Activated CD4-positive, alpha-beta T cell treated with anti-CD3 and anti-CD28 coated beads, Interleukin-2, amount 50 U/mL, for 48 hours (primary cell): ENCODE measurements at regions not wholly inside any gene's neighbourhood (a gene's known extent, or its start where the extent isn't known, plus 50 kb on each side); places are given as distances from the start of the nearest gene placed in this dataset.

Experiments
- DNase-seq, 2 experiments: peaks; one replicate each; pipeline ENCODE4 v3.0.0-alpha.2; 2020

DNA sequence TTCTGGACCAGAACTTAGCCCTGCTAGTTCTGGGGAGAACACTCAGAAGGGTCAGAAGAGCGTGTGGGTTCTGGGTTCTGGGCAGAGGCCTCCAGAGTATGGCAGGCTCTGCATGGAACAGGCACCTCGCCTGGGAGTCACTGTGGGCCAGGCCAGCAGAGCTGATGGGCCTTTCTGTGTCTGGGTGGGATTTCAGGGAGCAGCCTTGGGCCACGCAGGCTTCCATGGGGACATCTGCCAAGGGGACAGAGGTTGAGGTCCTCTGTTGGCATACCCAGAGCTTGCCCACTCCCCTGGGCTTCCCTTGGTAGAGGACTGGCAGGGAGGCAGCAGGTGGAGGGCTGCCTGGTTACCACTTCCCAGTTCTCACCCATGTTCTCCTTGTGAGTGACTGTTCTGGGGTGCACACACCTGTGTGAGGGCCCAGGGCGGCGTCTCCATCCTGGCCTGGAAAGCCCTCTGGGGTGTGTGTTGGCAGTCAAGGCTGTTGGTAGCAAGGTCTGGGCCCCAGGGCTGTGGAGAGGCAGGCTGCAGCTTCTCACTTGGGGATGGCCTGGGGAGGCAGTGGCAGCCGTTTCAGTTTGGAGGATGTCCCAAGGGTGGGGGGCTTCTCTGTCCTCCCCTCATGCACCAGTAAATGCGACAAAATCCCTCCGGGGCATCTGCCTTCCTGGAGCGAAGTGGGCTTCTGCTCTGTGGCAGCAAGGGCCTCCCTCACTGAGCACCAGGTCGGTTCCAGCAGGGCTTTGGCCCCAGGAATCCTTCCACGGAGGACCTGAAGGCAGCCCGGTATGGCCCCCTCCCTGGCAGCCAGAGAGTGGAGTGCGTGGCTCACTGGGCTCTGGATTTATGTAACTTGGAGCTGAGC, 74.6 kb upstream of the HDAC4 start:
- no peak for DNase-seq

DNA sequence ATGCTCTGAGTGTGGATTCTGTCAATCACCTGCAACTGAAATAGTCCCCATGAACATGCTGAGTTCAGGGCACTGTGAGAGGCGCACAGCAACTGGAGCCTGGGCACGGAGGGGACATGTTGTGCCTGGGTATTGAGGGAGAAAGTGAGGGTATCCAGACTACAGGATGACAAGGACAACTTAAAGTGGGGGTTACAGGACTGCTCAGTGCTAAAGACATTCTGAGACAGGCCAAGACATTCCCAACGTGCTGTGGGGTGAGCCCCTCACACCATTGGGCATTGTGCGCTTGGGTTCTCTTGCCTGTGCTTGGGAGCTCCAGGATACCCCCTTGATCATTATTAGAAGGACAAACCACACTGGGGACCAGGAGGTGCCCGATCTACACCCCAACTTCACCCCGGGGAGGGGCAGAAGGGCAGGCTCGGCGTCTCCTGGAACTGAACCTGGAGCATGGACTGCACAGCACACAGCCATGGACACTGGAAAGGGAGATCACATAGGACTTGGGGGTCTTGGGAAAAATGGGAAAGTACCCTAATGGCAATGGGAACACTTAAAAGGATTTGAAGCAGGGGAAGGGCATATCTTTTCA, 72.5 kb upstream of the HDAC4 start:
- DNase-seq = no peak

GRCh38 chr2:239472235-239472775, 71.5 kb upstream of the HDAC4 start:
- DNase-seq = no peak

DNA sequence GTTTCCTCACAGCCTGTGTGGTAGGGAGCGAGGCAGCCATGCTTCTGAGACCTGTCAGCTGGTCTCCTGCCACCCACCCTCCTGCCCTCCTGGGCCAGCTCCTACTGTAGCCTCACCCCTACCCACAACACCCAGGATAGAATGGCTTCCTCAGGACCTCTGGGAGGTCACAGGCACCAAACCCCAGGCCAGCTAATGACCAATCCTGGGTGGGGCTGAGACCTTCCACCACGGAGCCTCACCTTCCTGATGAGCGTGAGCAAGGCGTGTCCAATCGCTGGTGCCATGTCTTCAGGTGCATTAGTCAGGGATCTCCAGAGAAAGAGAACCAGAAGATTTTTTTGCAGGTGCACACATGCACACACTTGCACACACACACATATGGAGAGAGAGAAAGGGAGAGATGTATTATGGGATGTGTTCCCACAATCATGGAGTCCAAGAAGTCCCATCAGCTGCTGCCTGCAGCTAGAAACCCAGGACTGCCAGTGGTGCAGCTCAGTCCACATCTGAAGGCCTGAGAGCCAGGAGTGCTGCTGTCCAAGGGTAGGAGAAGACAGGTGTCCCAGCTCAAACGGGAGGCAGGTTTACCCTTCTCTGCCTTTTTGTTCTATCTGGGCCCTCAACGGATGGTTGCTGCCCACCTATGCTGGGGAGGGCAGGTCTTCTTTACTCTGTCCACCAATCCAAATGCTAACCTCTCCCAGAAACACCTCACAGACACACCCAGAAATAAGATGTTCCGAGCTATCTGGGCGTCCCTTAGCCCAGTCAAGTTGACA, 70.4 kb upstream of the HDAC4 start:
- DNase-seq = no peak

DNA sequence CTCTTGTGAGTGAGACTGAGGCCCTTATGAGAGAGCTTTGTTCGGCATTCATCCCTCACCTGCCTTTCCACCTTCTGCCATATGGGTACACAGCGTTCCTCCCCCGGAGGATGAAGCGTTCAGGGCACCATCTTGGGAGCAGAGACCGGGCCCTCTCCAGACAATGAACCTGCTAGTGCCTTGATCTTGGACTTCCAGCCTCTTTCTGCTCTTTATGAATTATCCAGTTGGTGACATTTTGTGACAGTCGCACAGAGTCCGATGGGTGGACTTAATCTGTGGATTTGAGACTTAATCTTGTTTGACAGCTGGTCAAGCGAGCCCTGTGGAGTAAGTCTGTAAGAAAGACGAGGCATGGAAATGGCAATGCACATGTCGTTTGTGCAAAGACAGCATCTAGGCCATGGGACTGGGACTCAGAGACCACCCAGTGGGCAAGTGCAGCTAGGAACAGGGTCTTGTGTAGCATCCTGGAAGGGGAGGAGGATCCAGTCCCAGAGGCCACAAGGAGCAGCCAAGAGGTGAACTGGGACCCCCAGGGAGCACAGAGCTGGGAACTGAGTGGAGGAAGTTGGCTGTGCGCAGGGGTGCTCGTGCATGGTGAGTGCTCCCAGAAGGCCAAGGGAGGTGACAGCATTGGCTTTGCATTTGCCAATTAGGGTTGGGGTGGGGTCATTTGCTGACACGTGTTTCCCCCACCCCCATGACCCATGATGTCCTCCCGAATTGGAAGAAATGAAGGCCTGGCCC, 69.5 kb upstream of the HDAC4 start:
- DNase-seq = no peak

DNA sequence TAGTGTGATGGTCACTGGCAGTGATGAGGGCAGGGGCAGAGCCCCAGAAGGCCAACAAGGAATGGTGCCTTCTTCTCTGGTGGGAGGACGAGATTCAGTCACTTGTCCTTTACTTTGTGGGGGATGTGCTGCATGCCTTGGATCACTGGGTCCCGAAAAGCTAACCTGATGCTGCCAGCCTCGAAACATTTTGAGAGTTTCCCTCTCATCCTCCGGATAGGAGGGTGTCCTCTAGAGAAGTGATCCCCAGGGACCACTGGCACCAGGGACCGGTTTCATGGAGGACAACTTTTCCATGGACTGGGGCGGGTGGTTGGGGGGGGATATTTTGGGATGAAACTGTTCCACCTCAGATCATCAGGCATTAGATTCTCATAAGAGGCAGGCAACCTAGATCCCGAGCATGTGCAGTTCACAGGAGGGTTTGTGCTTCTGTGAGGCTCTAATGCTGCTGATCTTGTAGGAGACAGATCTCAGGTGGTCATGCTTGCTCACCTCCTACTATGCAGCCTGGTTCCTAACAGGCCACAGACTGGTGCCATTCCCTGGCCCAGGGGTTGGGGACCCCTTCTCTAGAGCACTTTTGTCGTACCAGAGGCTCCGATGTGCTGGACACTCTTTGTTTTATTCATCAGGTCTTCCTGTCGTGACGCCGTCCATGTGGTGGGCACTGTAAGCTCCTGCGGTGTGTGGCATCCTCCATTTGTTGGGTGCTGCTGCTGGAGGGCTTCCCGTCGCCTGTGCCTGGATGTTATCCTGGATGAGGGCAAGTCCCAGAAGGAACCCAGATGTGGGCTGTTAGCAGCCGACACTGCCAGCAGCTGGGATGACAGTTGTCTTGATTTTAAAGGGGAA, 68.5 kb upstream of the HDAC4 start:
- no peak for DNase-seq

- no peak for DNase-seq
These were observed 67.8 kb upstream of the HDAC4 start for GRCh38 chr2:239468491-239469105.

GRCh38 chr2:239467956-239468490, 67.2 kb upstream of the HDAC4 start:
- DNase-seq = no peak

DNA sequence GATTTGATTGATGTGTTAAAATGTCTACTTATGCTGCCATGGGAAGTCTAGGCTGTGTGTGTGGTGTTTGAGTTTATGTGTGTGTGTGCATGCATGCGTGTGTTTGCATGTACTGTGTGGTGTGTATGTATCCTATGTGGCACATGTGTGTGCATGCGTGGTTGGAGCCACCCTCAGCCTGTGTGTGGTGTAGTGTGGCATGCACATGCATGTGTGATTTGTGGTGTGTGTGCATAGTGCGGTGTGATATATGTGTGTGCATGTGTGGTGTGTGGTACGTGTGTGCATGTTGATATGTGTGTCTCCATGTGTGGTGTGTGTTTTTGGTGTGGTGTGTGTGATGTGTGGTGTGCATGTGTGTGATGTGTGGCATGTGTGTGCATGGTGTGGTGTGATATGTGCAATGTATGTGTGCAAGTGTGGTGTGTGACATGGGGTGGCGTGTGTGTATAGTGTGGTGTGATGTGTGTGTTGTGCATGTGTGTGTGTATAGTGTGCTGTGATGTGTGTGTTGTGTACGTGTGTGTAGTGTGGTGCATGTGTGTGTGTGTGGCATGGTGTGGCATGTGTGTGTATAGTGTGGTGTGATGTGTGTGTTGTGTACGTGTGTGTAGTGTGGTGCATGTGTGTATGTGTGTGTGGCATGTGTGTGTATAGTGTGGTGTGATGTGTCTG, 66.6 kb upstream of the HDAC4 start:
- DNase-seq = no peak

- no peak for DNase-seq
These were observed 66.0 kb upstream of the HDAC4 start for GRCh38 chr2:239466755-239467271.

GRCh38 chr2:239466061-239466754, 65.4 kb upstream of the HDAC4 start:
- DNase-seq = no peak

DNA sequence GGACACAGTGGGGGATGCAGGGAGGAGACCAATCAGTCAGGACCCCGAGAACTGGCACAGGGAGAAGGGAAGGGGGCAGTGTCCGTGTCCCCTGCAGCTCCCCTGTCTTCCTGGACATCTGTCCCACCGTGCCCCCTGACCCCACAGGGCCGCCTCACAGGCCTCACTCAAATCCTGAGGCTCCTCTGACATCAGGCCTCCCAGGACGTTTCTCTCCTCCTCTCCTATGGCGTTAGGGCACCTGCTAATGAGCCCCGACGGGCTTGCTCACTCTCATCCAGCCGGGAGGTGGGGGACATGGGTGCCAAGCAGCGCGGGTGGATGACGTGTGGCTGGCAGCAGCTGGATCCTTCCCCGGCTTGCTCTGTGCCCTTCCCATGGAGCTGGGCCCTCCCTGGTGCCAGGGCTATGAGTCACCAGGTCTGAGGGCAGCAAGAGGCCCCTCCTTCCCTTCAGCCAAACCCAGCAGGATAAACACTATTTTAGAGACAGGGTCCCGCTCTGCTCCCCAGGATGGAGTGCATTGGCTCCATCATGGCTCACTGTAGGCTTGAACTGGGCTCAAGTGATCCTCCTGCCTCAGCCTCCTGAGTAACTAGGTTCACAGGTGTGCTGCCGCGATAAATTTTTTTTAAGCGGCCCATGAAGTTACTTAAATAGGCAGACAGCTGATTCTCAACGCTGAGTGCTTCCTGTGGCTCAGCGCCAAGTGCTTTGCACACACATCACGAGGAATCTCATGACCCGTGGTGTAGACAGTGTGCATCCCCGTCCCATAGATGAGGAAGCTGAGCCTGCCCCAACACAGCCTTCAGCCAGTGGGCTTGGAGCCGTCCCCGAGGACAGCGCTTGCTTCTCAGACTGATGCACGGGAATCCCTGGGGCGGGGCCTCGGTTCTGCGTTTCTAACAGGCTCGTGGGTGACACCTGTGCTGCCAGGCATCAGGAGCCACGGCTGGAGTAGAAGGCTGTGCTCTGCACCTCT, 64.5 kb upstream of the HDAC4 start:
- no peak for DNase-seq

DNA sequence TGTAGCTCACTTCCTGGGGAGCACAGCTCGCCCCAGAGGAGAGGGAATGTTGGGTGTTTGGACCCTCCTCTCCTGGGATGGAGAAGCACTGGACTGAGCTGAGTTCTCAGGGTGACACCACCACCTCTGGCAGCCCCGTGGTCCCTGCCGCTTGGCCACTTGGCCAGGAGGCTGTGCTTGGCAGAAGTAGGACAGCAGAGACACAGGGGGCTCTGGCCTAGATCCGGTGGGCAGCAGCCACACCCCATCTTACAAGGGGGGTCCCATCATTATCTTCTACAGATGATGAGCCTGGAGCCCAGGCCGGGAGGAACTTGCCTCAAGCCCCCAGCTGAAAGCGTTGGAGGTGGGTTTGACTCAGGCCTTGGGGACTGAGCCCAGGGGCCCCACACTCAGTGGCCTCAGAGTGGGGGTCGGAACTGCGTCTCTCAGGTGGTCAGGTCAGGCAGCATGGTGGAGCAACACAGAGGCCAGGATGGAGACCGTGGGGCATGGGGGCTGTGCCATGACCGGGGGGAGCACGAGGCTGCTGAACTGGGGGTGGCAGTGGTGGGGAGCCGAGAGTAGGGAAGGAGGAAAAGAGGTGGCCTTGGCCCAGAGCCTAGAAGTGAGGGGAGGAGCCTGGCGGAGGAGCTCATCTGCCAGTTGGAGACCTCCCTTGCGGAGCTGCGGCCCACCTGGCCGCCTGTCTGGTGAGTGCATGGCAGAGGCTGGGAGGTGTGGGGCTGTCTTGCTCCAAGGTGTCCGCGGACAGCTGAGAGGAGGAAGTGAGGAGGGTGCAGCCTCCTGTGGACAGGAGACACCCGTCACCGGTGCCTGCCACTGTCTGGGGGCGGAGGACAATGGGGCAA, 63.6 kb upstream of the HDAC4 start:
- DNase-seq = no peak

- no peak for DNase-seq
These were observed 62.8 kb upstream of the HDAC4 start for GRCh38 chr2:239463541-239464165.

DNA sequence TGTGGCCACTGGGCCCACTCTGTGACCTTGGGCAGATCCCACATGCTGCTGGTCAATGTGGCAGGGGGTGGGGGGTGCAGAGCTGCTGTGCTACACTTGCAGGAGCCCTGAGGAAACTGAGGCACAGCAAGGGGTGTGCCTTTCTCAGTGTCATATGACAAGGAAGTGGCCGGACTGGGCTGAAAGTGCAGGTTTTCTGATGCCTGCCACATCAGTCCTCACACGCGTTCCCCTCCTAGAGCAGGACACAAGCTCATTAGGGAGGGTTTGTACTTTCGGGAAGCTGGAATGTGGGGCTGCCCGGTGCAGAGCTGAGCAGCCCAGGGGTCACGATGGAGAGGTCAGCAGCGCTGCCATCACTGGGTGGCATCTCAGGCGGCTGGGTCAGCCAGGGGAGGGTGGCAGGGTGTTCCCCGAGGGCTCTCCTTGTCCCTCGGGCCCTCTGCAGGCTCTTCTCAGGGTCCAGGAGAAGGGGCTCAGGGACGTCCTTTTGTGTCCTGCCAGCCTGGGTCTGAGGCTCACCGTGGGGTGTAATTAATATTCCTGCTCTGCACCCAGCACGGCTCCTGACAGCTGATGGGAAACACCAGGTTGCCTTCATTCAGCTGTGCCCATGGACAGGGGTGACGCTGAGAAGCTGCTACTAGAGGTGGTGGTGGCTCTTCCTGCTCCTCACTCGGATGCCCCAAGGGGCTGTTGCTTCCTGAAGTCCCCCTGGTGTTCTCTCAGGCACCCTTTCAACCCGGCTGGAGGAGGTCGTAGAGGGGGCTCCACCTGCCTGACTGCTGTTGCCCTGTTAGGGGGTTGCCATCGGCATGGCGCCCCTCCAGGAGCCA, 62.1 kb upstream of the HDAC4 start:
- no peak for DNase-seq

DNA sequence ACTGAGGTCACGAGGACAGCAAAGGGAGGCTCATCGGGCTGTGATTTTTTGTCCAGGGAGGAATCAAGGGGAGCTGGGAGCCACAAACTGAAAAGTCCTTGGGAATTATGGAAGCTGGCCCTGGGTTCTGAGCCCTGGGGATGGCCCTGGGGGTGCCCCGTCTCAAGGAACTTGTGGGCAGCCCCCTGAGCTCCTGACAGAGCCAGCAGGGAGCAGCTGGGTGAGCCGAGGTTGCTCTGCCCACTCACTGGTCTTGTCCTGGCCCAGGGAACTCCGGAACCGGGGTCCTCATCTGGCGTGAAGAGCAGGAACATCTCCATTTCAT, 61.3 kb upstream of the HDAC4 start:
- no peak for DNase-seq
